ENCODE measurements at regions not wholly inside any gene's neighbourhood (a gene's known extent, or its start where the extent isn't known, plus 50 kb on each side); places are given as distances from the start of the nearest gene placed in this dataset.

DNA sequence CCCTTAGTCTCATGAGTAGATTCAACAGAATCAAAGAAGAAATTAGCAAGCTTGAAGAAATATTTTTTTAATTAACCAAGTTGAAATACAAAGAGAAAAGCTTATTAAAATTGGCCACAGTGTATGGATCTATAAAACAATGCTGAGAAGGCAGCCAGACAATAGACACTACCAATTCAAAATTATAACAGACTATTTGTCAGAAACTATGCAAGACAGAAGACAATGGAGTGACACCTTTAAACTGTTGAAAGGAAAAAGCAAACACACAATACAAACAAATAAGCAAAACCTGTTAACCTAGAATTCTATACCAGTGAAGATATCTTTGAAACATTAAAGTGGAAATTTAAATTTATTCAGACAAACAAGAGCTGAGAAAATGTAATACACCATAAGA is 225.4 kb downstream of the CASP12 start:
- H2BK120ac ChIP-seq (ENCODE audit: low read depth, low read length) = no peak overlapping the region
- H3K27ac ChIP-seq (ENCODE audit: insufficient read depth, low read length) = no peak overlapping the region
- H3K27me3 ChIP-seq (ENCODE audit: control insufficient read depth, insufficient read depth, low read length) = no peaks in the 10 kb centered on the region; the same call in 1 of the 2 replicates
- ChIA-PET CTCF (no interaction called here), POLR2A (ENCODE audit: unreplicated experiment) (no interaction called here)
- no peak overlapping the region for H3K4me2 ChIP-seq (ENCODE audit: low read depth, low read length)
- TF ChIP-seq MAFK (IDR thresholded peaks at IDR 0.05; ENCODE audit: low read depth, low read length) = no peak
- TF ChIP-seq SMC3 (IDR thresholded peaks at IDR 0.05; ENCODE audit: low read depth, low read length) = no peak
- TF ChIP-seq RCOR1 (IDR thresholded peaks at IDR 0.05; ENCODE audit: insufficient replicate concordance, low read length) = no peak
- no peak for TF ChIP-seq FOS (IDR thresholded peaks at IDR 0.05; ENCODE audit: low read depth, low read length)
- no peak for TF ChIP-seq MAZ (IDR thresholded peaks at IDR 0.05; ENCODE audit: borderline replicate concordance, low read depth, low read length)
- TF ChIP-seq RAD21 (IDR thresholded peaks at IDR 0.05; ENCODE audit: low read length) = no peak
- no peak for TF ChIP-seq RFX5 (IDR thresholded peaks at IDR 0.05; ENCODE audit: low read depth, low read length)
- no peak for TF ChIP-seq MXI1 (IDR thresholded peaks at IDR 0.05; ENCODE audit: borderline replicate concordance, low read depth, low read length)
- no peak for TF ChIP-seq CEBPB (IDR thresholded peaks at IDR 0.05; ENCODE audit: low read depth, low read length)
- no peak overlapping the region for H2AK5ac ChIP-seq (ENCODE audit: low read depth, low read length)
- no peak overlapping the region for H3K4me3 ChIP-seq (ENCODE audit: insufficient read depth, low read depth, low read length)
- H3K4me1 ChIP-seq (ENCODE audit: control insufficient read depth, insufficient read depth, low read length) = peaks cover 4% of the 10 kb centered on the region; the same call in 1 of the 2 replicates
- H3K56ac ChIP-seq (ENCODE audit: extremely low read depth, insufficient read depth, low read length) = no peak overlapping the region
- intact Hi-C loops (cut with micrococcal nuclease) = no loop called here
- H3K9ac ChIP-seq (ENCODE audit: low read depth, low read length) = no peak overlapping the region
- H3K4ac ChIP-seq (ENCODE audit: low read depth, low read length) = no peak overlapping the region
- H2AFZ ChIP-seq (replicated peaks; ENCODE audit: low read length, poor library complexity) = no peak overlapping the region
- no peak overlapping the region for H4K8ac ChIP-seq (ENCODE audit: low read depth in 2 of 2, low read length in 2 of 2)
- dilution Hi-C loops (cut with HindIII; ENCODE audit: low sequenced_read_pairs, unreplicated experiment) = no loop called here
- in situ Hi-C loops (cut with MboI; ENCODE audit: low sequenced_read_pairs) = no loop called here
- no peaks in the 10 kb centered on the region for H3K79me1 ChIP-seq (ENCODE audit: low read depth in 1 of 2, low read length in 2 of 2)
- H3K14ac ChIP-seq (replicated peaks; ENCODE audit: low read depth, low read length) = no peak overlapping the region
- no peak overlapping the region for H2BK15ac ChIP-seq (ENCODE audit: low read depth, low read length)
- no peaks in the 10 kb centered on the region for H3K9me3 ChIP-seq (ENCODE audit: control insufficient read depth, insufficient read depth, low read length)
- H4K20me1 ChIP-seq (ENCODE audit: insufficient read depth, low read length) = no peaks in the 10 kb centered on the region
- no peaks in the 10 kb centered on the region for H3K36me3 ChIP-seq (ENCODE audit: control insufficient read depth, insufficient read depth, low read length)
- H3K23ac ChIP-seq (ENCODE audit: low read depth, low read length) = no peak overlapping the region
- no peaks in the 10 kb centered on the region for H3K9me1 ChIP-seq (ENCODE audit: insufficient read depth, low read length)
- no peak overlapping the region for H2BK5ac ChIP-seq (ENCODE audit: low read depth, low read length, poor library complexity, severe bottlenecking)
- H2BK20ac ChIP-seq (ENCODE audit: low read depth, low read length) = no peak overlapping the region
- H3K18ac ChIP-seq (ENCODE audit: low read depth, low read length) = no peak overlapping the region
- no peak for ATAC-seq (ENCODE audit: low read depth)
- no peak overlapping the region for H4K5ac ChIP-seq (ENCODE audit: low read depth, low read length)
- H2AK9ac ChIP-seq (replicated peaks; ENCODE audit: low read depth, low read length, poor library complexity) = no peak overlapping the region
- no peak for DNase-seq
- no TSS peak for BruUV-seq (replicated peaks)
- no peak overlapping the region for H4K91ac ChIP-seq (ENCODE audit: insufficient read depth, low read depth, low read length)

Data from IMR-90 (cell line).